Retina (tissue), 1 donor: ENCODE measurements at regions not wholly inside any gene's neighbourhood (a gene's known extent, or its start where the extent isn't known, plus 50 kb on each side); places are given as distances from the start of the nearest gene placed in this dataset.

Experiments
- DNase-seq: peaks from one replicate; pipeline ENCODE4 v3.0.0-alpha.2; 2016

- DNase-seq = no peak
These were observed 62.8 kb downstream of the FAM9B start for GRCh38 chrX:8971116-8971515.

GRCh38 chrX:8969378-8969777, 64.5 kb downstream of the FAM9B start:
- no peak for DNase-seq

- no peak for DNase-seq
These were observed 66.5 kb downstream of the FAM9B start for GRCh38 chrX:8967461-8967860.

- DNase-seq = no peak
These were observed 72.9 kb downstream of the FAM9B start for GRCh38 chrX:8960957-8961468.

GRCh38 chrX:8955511-8955910, 78.4 kb downstream of the FAM9B start:
- DNase-seq = no peak

GRCh38 chrX:8946563-8946962, 87.4 kb downstream of the FAM9B start:
- DNase-seq = no peak

GRCh38 chrX:8939322-8939721, 94.6 kb downstream of the FAM9B start:
- no peak for DNase-seq

- no peak for DNase-seq
These were observed 106.2 kb downstream of the FAM9B start for GRCh38 chrX:8927701-8928100.

GRCh38 chrX:8927066-8927635, 106.8 kb downstream of the FAM9B start:
- DNase-seq = no peak

- no peak for DNase-seq
These were observed 112.3 kb downstream of the FAM9B start for GRCh38 chrX:8921615-8922014.

- no peak for DNase-seq
These were observed 114.1 kb downstream of the FAM9B start for GRCh38 chrX:8919801-8920200.

GRCh38 chrX:8916697-8917096, 115.5 kb upstream of the FAM9A start:
- DNase-seq = no peak

- no peak for DNase-seq
These were observed 113.5 kb upstream of the FAM9A start for GRCh38 chrX:8914681-8915080.

- no peak for DNase-seq
These were observed 112.6 kb upstream of the FAM9A start for GRCh38 chrX:8913655-8914409.

GRCh38 chrX:8907688-8908087, 106.5 kb upstream of the FAM9A start:
- DNase-seq = no peak

- DNase-seq = no peak
These were observed 105.2 kb upstream of the FAM9A start for GRCh38 chrX:8906299-8906938.

- no peak for DNase-seq
These were observed 96.1 kb upstream of the FAM9A start for GRCh38 chrX:8897259-8897658.

- no peak for DNase-seq
These were observed 89.6 kb upstream of the FAM9A start for GRCh38 chrX:8890794-8891193.

- no peak for DNase-seq
These were observed 85.8 kb upstream of the FAM9A start for GRCh38 chrX:8887004-8887403.

GRCh38 chrX:8879750-8880149, 78.6 kb upstream of the FAM9A start:
- no peak for DNase-seq

GRCh38 chrX:8873956-8874355, 72.8 kb upstream of the FAM9A start:
- no peak for DNase-seq

- DNase-seq = no peak
These were observed 71.9 kb upstream of the FAM9A start for GRCh38 chrX:8873102-8873501.

GRCh38 chrX:8870411-8870810, 69.2 kb upstream of the FAM9A start:
- DNase-seq = no peak

GRCh38 chrX:8869812-8870211, 68.6 kb upstream of the FAM9A start:
- DNase-seq = no peak
